ENCODE measurements at regions not wholly inside any gene's neighbourhood (a gene's known extent, or its start where the extent isn't known, plus 50 kb on each side); places are given as distances from the start of the nearest gene placed in this dataset.

- no peak for TF ChIP-seq EZH2phosphoT487 (IDR thresholded peaks at IDR 0.05; ENCODE audit: borderline replicate concordance)
- no peak for TF ChIP-seq CTCF (conservative IDR thresholded peaks at IDR 0.05; ENCODE audit: low read length)
- H3F3A ChIP-seq (ENCODE audit: low read depth): no peaks in the 10 kb centered on the region
- no peak overlapping the region for H3K4me3 ChIP-seq (ENCODE audit: low read length, poor library complexity, severe bottlenecking)
- H3K79me2 ChIP-seq (ENCODE audit: insufficient read depth, low read length): no peaks in the 10 kb centered on the region
- H3K9ac ChIP-seq (ENCODE audit: low read depth, low read length, poor library complexity, severe bottlenecking): no peak overlapping the region
- H3K9me2 ChIP-seq (replicated peaks; ENCODE audit: low read depth, low read length): no peaks in the 10 kb centered on the region
- peaks cover 26% of the 10 kb centered on the region for H3K4me1 ChIP-seq (ENCODE audit: insufficient read depth, low read length, poor library complexity, severe bottlenecking)
- no peak overlapping the region for H3K4me2 ChIP-seq (ENCODE audit: low read depth, low read length, poor library complexity, severe bottlenecking)
- no peaks in the 10 kb centered on the region for H3K27me3 ChIP-seq (ENCODE audit: insufficient read depth, low read length, poor library complexity, severe bottlenecking)
- no peak overlapping the region for H2AFZ ChIP-seq (ENCODE audit: low read length)
- no peaks in the 10 kb centered on the region for H3K9me3 ChIP-seq (ENCODE audit: insufficient read depth, low read depth, low read length)
- H4K20me1 ChIP-seq (ENCODE audit: insufficient read depth, low read length, poor library complexity, severe bottlenecking): no peaks in the 10 kb centered on the region
- no peaks in the 10 kb centered on the region for H3K36me3 ChIP-seq (ENCODE audit: insufficient read depth, low read length)
Measured at GRCh38 chr2:43060390-43061016, 165.9 kb downstream of the ZFP36L2 start.

- H3K9me2 ChIP-seq (replicated peaks; ENCODE audit: low read depth, low read length): no peaks in the 10 kb centered on the region
- no peaks in the 10 kb centered on the region for H4K20me1 ChIP-seq (ENCODE audit: insufficient read depth, low read length, poor library complexity, severe bottlenecking)
- H3K9ac ChIP-seq (ENCODE audit: low read depth, low read length, poor library complexity, severe bottlenecking): peak overlapping the region; percentile 20
- no peaks in the 10 kb centered on the region for H3K36me3 ChIP-seq (ENCODE audit: insufficient read depth, low read length)
- H3K79me2 ChIP-seq (ENCODE audit: insufficient read depth, low read length): no peaks in the 10 kb centered on the region
- H3K9me3 ChIP-seq (ENCODE audit: insufficient read depth, low read depth, low read length): no peaks in the 10 kb centered on the region
- no peaks in the 10 kb centered on the region for H3F3A ChIP-seq (ENCODE audit: low read depth)
- peak overlapping the region; percentile 48 for H3K4me2 ChIP-seq (ENCODE audit: low read depth, low read length, poor library complexity, severe bottlenecking)
- peak overlapping the region; percentile 11; the same call in 1 of the 2 replicates for H2AFZ ChIP-seq (ENCODE audit: low read length)
- peaks cover 33% of the 10 kb centered on the region for H3K4me1 ChIP-seq (ENCODE audit: insufficient read depth, low read length, poor library complexity, severe bottlenecking)
- peak overlapping the region; percentile 24 for H3K4me3 ChIP-seq (ENCODE audit: low read length, poor library complexity, severe bottlenecking)
- no peaks in the 10 kb centered on the region for H3K27me3 ChIP-seq (ENCODE audit: insufficient read depth, low read length, poor library complexity, severe bottlenecking)
- TF ChIP-seq EZH2phosphoT487 (IDR thresholded peaks at IDR 0.05; ENCODE audit: borderline replicate concordance): no peak
- no peak for TF ChIP-seq CTCF (conservative IDR thresholded peaks at IDR 0.05; ENCODE audit: low read length)
Measured at GRCh38 chr2:43059183-43059897, 167.1 kb downstream of the ZFP36L2 start.

- no peak overlapping the region for H2AFZ ChIP-seq (ENCODE audit: low read length)
- no peaks in the 10 kb centered on the region for H4K20me1 ChIP-seq (ENCODE audit: insufficient read depth, low read length, poor library complexity, severe bottlenecking)
- no peaks in the 10 kb centered on the region for H3K79me2 ChIP-seq (ENCODE audit: insufficient read depth, low read length)
- H3K36me3 ChIP-seq (ENCODE audit: insufficient read depth, low read length): no peaks in the 10 kb centered on the region
- H3K27me3 ChIP-seq (ENCODE audit: insufficient read depth, low read length, poor library complexity, severe bottlenecking): no peaks in the 10 kb centered on the region
- peak overlapping the region; percentile 13 for H3K9ac ChIP-seq (ENCODE audit: low read depth, low read length, poor library complexity, severe bottlenecking)
- H3F3A ChIP-seq (ENCODE audit: low read depth): no peaks in the 10 kb centered on the region
- H3K4me1 ChIP-seq (ENCODE audit: insufficient read depth, low read length, poor library complexity, severe bottlenecking): peaks cover 35% of the 10 kb centered on the region
- no peaks in the 10 kb centered on the region for H3K9me3 ChIP-seq (ENCODE audit: insufficient read depth, low read depth, low read length)
- H3K4me2 ChIP-seq (ENCODE audit: low read depth, low read length, poor library complexity, severe bottlenecking): peak overlapping the region; percentile 48
- H3K4me3 ChIP-seq (ENCODE audit: low read length, poor library complexity, severe bottlenecking): peak overlapping the region; percentile 24
- no peaks in the 10 kb centered on the region for H3K9me2 ChIP-seq (replicated peaks; ENCODE audit: low read depth, low read length)
- TF ChIP-seq CTCF (conservative IDR thresholded peaks at IDR 0.05; ENCODE audit: low read length) (no peak), EZH2phosphoT487 (IDR thresholded peaks at IDR 0.05; ENCODE audit: borderline replicate concordance) (no peak)
Measured at GRCh38 chr2:43058726-43059110, 167.7 kb downstream of the ZFP36L2 start.

Measured in Loucy (cell line).